GM23338 (cell line): ENCODE measurements at regions not wholly inside any gene's neighbourhood (a gene's known extent, or its start where the extent isn't known, plus 50 kb on each side); places are given as distances from the start of the nearest gene placed in this dataset.

Source experiments
- CREB1 ChIP-seq: fragments of 250-450 bp; sonication (Bioruptor Pico); IDR thresholded peaks from 2 replicates; pipeline ENCODE4 v1.5.0; 2020; ENCODE audit warnings: low read depth, mild to moderate bottlenecking, moderate library complexity
- CTCF ChIP-seq, 2 experiments: fragments of 200-600 bp in 1 of 2; sonication (generic) in 1 of 2; conservative IDR thresholded peaks; 2 replicates each; pipeline versions ENCODE4 v1.5.1 to v1.6.1; 2016 to 2017; ENCODE audit warnings: antibody characterized with exemption in 2 of 2, low read depth in 2 of 2, mild to moderate bottlenecking in 2 of 2, moderate library complexity in 1 of 2
- EZH2 ChIP-seq: fragments of 200-600 bp; sonication (generic); IDR thresholded peaks from one replicate; pipeline ENCODE4 v1.8.0; 2017; ENCODE audit warnings: antibody characterized with exemption, mild to moderate bottlenecking, low read depth; ENCODE audit not compliant: unreplicated experiment
- EZH2phosphoT487 ChIP-seq: fragments of 200-600 bp; sonication (generic); IDR thresholded peaks from one replicate; pipeline ENCODE4 v1.8.1; 2018; ENCODE audit warnings: antibody characterized with exemption; ENCODE audit not compliant: unreplicated experiment
- JUNB ChIP-seq: IDR thresholded peaks from one replicate; pipeline ENCODE4 v1.6.1; 2016; ENCODE audit warnings: antibody characterized with exemption; ENCODE audit not compliant: unreplicated experiment
- POLR2AphosphoS5 ChIP-seq: IDR thresholded peaks from 2 replicates; pipeline ENCODE4 v1.6.1; 2016; ENCODE audit warnings: antibody characterized with exemption, low read depth
- TF ChIP-seq, protein P1 (sequence below): IDR thresholded peaks from one replicate; pipeline ENCODE4 v1.6.1; 2018; ENCODE audit warnings: antibody characterized with exemption; ENCODE audit not compliant: unreplicated experiment

DNA sequence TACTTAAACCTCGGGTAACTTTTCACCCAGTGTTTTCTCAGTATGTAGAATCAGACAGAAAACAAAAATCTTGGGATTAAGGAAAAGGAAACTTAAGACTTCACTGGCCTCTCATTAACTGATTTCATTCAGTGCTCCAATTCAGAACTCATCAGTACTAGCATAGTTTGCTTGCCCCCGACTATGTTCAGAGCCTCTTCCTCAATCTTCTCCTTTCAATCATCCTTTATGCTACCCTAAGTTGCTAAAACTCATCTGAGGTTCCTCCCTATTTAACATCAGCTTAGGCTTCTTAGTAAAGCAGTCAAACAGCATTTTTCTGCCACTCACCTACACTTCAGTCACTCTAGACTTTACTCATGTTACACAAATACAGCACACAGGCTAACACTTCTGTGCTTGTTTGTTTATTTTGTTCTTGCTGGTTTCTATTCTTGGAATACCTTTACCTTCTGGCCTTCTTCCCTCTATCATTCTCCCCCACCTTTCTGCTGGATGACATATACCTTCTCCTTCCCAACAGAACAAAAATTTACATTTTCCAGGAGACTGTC lies 163.0 kb upstream of the TLL1 start:
- no peak for TF ChIP-seq CTCF (conservative IDR thresholded peaks at IDR 0.05; ENCODE audit: low read depth in 2 of 2)
- no peak for TF ChIP-seq POLR2AphosphoS5
- TF ChIP-seq EZH2 = no peak
- TF ChIP-seq, protein P1, sequence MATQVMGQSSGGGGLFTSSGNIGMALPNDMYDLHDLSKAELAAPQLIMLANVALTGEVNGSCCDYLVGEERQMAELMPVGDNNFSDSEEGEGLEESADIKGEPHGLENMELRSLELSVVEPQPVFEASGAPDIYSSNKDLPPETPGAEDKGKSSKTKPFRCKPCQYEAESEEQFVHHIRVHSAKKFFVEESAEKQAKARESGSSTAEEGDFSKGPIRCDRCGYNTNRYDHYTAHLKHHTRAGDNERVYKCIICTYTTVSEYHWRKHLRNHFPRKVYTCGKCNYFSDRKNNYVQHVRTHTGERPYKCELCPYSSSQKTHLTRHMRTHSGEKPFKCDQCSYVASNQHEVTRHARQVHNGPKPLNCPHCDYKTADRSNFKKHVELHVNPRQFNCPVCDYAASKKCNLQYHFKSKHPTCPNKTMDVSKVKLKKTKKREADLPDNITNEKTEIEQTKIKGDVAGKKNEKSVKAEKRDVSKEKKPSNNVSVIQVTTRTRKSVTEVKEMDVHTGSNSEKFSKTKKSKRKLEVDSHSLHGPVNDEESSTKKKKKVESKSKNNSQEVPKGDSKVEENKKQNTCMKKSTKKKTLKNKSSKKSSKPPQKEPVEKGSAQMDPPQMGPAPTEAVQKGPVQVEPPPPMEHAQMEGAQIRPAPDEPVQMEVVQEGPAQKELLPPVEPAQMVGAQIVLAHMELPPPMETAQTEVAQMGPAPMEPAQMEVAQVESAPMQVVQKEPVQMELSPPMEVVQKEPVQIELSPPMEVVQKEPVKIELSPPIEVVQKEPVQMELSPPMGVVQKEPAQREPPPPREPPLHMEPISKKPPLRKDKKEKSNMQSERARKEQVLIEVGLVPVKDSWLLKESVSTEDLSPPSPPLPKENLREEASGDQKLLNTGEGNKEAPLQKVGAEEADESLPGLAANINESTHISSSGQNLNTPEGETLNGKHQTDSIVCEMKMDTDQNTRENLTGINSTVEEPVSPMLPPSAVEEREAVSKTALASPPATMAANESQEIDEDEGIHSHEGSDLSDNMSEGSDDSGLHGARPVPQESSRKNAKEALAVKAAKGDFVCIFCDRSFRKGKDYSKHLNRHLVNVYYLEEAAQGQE = no peak
- TF ChIP-seq CREB1 (CRISPR knock-in tag) = no peak
- TF ChIP-seq JUNB = no peak
- no peak for TF ChIP-seq EZH2phosphoT487
